Muscle of back (tissue), 3 donors: ENCODE measurements at regions not wholly inside any gene's neighbourhood (a gene's known extent, or its start where the extent isn't known, plus 50 kb on each side); places are given as distances from the start of the nearest gene placed in this dataset.
A peak's percentile ranks its signal among the peaks of the same experiment; 100 is the strongest.

Experiments
- DNase-seq, 3 donors: peaks; one replicate each; pipeline versions ENCODE4 v3.0.0 to v3.0.0-alpha.2; 2013

GRCh38 chr22:23410411-23410810 lies 169.7 kb downstream of the IGLL1 start:
- no peak for DNase-seq

- DNase-seq: no peak
These were observed 170.1 kb downstream of the IGLL1 start for GRCh38 chr22:23409976-23410375.

GRCh38 chr22:23408321-23408720 lies 171.8 kb downstream of the IGLL1 start:
- DNase-seq: no peak

GRCh38 chr22:23405366-23405851 lies 174.7 kb downstream of the IGLL1 start:
- DNase-seq: no peak

GRCh38 chr22:23404689-23405365 lies 175.3 kb downstream of the IGLL1 start:
- peak; percentile 23 to 60 (median 55) for DNase-seq

- no peak for DNase-seq
These were observed 176.1 kb downstream of the IGLL1 start for GRCh38 chr22:23403720-23404688.

- no peak for DNase-seq
These were observed 176.9 kb downstream of the IGLL1 start for GRCh38 chr22:23403152-23403719.

- peak; percentile 20 to 57 (median 26) for DNase-seq
These were observed 177.6 kb downstream of the IGLL1 start for GRCh38 chr22:23402275-23403151.

GRCh38 chr22:23401910-23402274 lies 178.2 kb downstream of the IGLL1 start:
- DNase-seq: no peak

- peak in 1 of 3 donors; percentile 70 for DNase-seq
These were observed 178.8 kb downstream of the IGLL1 start for GRCh38 chr22:23401111-23401909.

GRCh38 chr22:23400286-23400981 lies 179.7 kb downstream of the IGLL1 start:
- no peak for DNase-seq

GRCh38 chr22:23399367-23400285 lies 180.5 kb downstream of the IGLL1 start:
- DNase-seq: no peak

- no peak for DNase-seq
These were observed 181.3 kb downstream of the IGLL1 start for GRCh38 chr22:23398701-23399366.

GRCh38 chr22:23397613-23398567 lies 182.2 kb downstream of the IGLL1 start:
- DNase-seq: no peak

GRCh38 chr22:23397008-23397612 lies 183.0 kb downstream of the IGLL1 start:
- DNase-seq: no peak

GRCh38 chr22:23396362-23397007 lies 183.6 kb downstream of the IGLL1 start:
- DNase-seq: no peak
